Stimulated activated naive B cell treated with anti-CD40 and anti-IgM and Interleukin-4, amounts not matched to agents 10 μg/mL and 1 μg/mL and 100 μg/mL, for 72 hours (primary cell): ENCODE measurements at regions not wholly inside any gene's neighbourhood (a gene's known extent, or its start where the extent isn't known, plus 50 kb on each side); places are given as distances from the start of the nearest gene placed in this dataset.

Source experiments
- ATAC-seq, 2 donors: fragments of 150-1000 bp; cut with Tn5 transposase; replicated peaks; 2 replicates each; pipeline ENCODE4 v1.10.0; 2021; ENCODE audit warnings: moderate library complexity in 1 of 2
- DNase-seq: peaks from one replicate; pipeline ENCODE4 v3.0.0; 2021
- H3K27ac Mint-ChIP-seq: one replicate; pipeline ENCODE4 v1.8.0; 2022; ENCODE audit warnings: mild to moderate bottlenecking, mixed read lengths
- H3K27me3 Mint-ChIP-seq, 2 donors: one replicate each; pipeline ENCODE4 v1.8.0; 2022; ENCODE audit warnings: mixed read lengths in 2 of 2
- H3K36me3 Mint-ChIP-seq, 2 donors: one replicate each; pipeline ENCODE4 v1.8.0; 2022; ENCODE audit warnings: mixed read lengths in 2 of 2, mild to moderate bottlenecking in 1 of 2
- H3K4me1 Mint-ChIP-seq, 2 donors: one replicate each; pipeline ENCODE4 v1.8.0; 2022; ENCODE audit warnings: mixed read lengths in 2 of 2, mild to moderate bottlenecking in 1 of 2
- H3K4me3 Mint-ChIP-seq, 2 donors: one replicate each; pipeline ENCODE4 v1.8.0; 2022; ENCODE audit warnings: mild to moderate bottlenecking in 2 of 2, mixed read lengths in 2 of 2, moderate library complexity in 1 of 2
- H3K9me3 Mint-ChIP-seq, 2 donors: one replicate each; pipeline ENCODE4 v1.8.0; 2022; ENCODE audit warnings: mixed read lengths in 2 of 2, mild to moderate bottlenecking in 1 of 2

DNA sequence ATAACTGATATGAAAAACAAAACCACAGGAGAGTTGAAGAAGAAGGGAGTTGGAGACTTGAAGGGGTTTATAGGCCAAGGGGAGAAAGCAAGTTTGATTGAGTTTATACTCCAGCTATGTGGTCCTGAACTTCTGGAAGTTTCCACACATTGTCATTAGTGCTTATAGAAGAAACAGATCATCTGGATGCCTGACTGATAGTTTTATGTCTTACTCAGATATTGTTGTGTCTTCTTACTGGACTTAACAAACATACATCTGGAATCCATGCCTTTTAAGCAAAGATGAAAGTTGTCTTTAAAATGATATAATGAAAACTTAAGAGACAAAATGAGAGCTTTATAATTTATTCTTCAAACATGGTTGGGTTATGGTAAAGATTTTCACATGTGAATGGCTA is 101.3 kb upstream of the FZD8 start:
- H3K4me3 Mint-ChIP-seq: no peak overlapping the region
- no peaks in the 10 kb centered on the region for H3K4me1 Mint-ChIP-seq
- ATAC-seq (no peak), DNase-seq (no peak)
- peaks cover 4 to 6% of the 10 kb centered on the region in 2 donors for H3K27me3 Mint-ChIP-seq
- H3K36me3 Mint-ChIP-seq: no peaks in the 10 kb centered on the region
- no peak overlapping the region for H3K27ac Mint-ChIP-seq
- peaks cover 0 to 3% of the 10 kb centered on the region in 2 donors for H3K9me3 Mint-ChIP-seq

DNA sequence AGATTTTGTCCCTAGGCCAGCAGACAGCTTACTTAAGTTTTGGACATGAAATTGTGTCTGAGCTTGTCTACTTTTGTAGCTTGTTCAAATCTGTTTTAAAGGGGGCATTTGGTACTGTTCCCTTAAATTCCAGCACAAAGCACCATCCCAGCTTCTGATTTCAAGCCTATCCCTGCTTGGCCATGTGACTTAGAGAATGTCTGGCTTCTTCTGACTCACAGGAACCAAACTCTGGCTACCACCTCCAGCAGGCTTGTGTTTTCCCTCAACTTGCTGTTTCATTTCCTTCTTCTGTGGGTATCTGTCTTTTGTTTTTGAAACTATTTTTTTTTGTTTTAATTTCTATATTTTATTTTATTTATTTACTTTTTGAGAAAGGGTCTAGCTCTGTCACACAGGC is 97.9 kb upstream of the FZD8 start:
- ATAC-seq (no peak), DNase-seq (no peak)
- Mint-ChIP-seq H3K4me1 (no peaks in the 10 kb centered on the region), H3K27me3 (peaks cover 1 to 6% of the 10 kb centered on the region in 2 donors), H3K36me3 (no peaks in the 10 kb centered on the region), H3K9me3 (peaks cover 0 to 7% of the 10 kb centered on the region in 2 donors), H3K4me3 (no peak overlapping the region), H3K27ac (no peak overlapping the region)

DNA sequence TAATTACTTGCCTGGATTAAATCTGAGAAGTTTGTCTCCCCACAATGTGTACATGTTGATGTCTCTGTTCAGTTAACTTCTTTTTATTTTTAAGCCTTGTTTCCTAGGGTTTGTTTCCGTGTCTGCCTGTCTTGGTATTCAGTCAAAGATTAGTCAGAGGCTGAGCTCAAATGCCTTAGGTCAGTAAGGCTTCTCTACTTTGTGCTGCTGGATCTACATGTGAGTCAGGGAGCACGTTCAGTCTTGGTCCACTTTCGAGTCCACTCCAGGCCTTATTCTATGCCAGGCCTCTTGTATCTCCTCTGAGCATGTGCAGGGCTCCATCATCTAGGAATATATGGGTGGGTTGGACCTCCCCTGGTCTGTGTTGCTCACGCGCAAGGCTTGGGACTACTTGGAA is 93.3 kb upstream of the FZD8 start:
- peaks cover 0 to 6% of the 10 kb centered on the region in 2 donors for H3K27me3 Mint-ChIP-seq
- DNase-seq: no peak
- peaks cover 0 to 10% of the 10 kb centered on the region in 2 donors for H3K9me3 Mint-ChIP-seq
- no peak overlapping the region for H3K27ac Mint-ChIP-seq
- H3K36me3 Mint-ChIP-seq: no peaks in the 10 kb centered on the region
- ATAC-seq: no peak
- H3K4me1 Mint-ChIP-seq: no peaks in the 10 kb centered on the region
- H3K4me3 Mint-ChIP-seq: no peak overlapping the region

DNA sequence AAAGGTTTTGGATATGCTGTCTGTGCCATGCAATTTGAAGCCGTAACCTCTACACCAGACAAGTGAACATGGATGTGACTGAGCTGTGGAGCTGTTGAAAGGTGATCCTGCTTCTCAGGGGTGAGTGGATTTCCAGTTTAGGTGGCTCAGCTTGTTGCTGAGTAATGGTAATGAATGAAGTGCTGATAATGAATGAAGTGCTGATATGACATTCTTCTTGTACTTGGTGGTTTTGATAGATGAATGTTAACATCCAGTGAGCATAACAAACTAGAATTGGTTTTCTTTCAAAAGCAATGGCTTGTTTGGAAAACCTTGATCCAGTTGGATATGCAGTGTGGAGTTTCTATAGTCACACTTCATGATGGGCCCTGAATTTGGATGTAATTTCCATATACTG is 89.7 kb upstream of the FZD8 start:
- no peak overlapping the region for H3K27ac Mint-ChIP-seq
- peaks cover 0 to 7% of the 10 kb centered on the region in 2 donors for H3K9me3 Mint-ChIP-seq
- no peak overlapping the region for H3K4me3 Mint-ChIP-seq
- DNase-seq (no peak), ATAC-seq (no peak)
- no peaks in the 10 kb centered on the region for H3K4me1 Mint-ChIP-seq
- H3K27me3 Mint-ChIP-seq: no peaks in the 10 kb centered on the region
- no peaks in the 10 kb centered on the region for H3K36me3 Mint-ChIP-seq

DNA sequence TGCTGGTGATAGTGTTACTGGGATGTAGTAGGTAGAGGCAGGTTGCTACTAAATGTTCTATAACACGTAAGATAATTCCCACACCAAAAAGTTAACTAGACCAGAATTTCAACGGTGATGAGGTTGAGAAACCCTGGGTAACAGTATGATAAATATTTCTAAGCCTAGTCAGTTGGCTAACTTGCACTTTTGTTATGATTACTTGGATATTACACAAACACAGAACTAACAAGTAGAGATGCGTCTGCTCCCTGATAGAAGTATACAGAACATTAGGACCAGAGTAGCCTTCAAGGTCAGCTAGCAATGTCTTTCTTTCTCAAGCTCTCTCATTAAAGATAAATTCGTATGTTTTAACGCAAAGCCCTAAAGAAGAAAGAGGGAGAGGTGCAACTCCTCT is 86.2 kb upstream of the FZD8 start:
- DNase-seq (no peak), ATAC-seq (no peak)
- Mint-ChIP-seq H3K27me3 (no peaks in the 10 kb centered on the region), H3K4me1 (no peaks in the 10 kb centered on the region), H3K36me3 (no peaks in the 10 kb centered on the region), H3K9me3 (peaks cover 0 to 4% of the 10 kb centered on the region in 2 donors), H3K4me3 (no peak overlapping the region), H3K27ac (no peak overlapping the region)

DNA sequence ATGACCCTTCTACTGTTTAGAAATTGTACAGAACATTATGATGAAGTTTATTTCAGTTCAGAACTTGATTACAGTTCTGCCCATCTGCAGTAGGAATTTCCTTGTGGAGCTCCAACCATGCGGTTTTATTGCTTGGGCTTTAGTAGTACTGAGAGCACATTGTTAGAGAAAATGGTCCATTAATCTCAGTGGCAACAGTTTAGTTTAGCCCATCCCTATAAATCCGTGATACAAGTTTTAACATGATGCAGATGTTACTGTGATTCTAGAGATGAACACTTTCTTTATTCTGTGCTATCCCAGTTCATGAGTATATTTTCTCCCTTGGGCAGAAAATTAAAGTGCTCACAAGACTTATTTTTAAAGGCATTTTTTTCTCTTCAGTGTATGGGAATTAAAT is 84.8 kb upstream of the FZD8 start:
- H3K27ac Mint-ChIP-seq: no peak overlapping the region
- peaks cover 0 to 5% of the 10 kb centered on the region in 2 donors for H3K9me3 Mint-ChIP-seq
- no peaks in the 10 kb centered on the region for H3K4me1 Mint-ChIP-seq
- DNase-seq: no peak
- H3K36me3 Mint-ChIP-seq: no peaks in the 10 kb centered on the region
- no peak overlapping the region for H3K4me3 Mint-ChIP-seq
- H3K27me3 Mint-ChIP-seq: no peaks in the 10 kb centered on the region
- ATAC-seq: no peak

DNA sequence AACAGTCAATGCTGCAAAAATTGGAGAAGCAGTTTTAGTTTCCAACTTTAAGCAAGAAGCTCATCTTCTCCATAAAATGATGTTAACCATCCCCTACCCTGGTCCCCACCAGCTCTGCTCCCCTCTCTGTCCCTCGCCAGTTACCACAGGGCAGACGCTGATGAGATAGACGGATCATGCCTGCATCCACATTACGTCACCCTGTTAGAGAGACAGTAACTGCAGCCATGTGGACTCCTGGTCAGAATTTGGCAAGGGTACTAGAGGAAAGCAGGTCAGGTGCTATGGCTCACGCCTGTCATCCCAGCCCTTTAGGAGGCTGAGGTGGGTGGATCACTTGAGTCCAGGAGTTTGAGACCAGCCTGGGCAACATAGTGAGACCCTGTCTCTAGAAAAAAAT is 81.9 kb upstream of the FZD8 start:
- Mint-ChIP-seq H3K36me3 (no peaks in the 10 kb centered on the region), H3K4me3 (no peak overlapping the region), H3K27ac (no peak overlapping the region), H3K9me3 (peaks cover 0 to 1% of the 10 kb centered on the region in 2 donors), H3K27me3 (no peaks in the 10 kb centered on the region), H3K4me1 (no peaks in the 10 kb centered on the region)
- no peak for DNase-seq
- ATAC-seq: no peak

DNA sequence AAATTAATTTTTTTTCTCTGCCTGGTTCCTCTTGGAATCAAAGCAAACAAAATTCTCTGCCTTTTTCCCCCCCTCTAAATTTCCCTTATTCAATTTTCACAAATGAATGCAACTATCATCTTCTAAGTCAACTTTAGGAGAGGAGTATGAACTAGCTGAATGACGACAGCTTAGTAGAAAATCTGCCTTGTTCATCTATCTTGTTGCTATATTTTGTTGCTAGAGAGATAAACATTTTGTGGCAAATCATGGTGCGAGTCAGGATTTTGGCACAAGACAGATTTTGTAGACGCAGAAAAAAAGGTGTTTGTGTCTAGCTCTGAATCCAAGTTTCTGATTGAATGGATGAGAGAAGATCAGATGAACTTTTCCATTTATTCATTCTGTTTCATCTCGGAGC is 81.0 kb upstream of the FZD8 start:
- no peak overlapping the region for H3K4me3 Mint-ChIP-seq
- DNase-seq: no peak
- no peaks in the 10 kb centered on the region for H3K27me3 Mint-ChIP-seq
- peaks cover 0 to 1% of the 10 kb centered on the region in 2 donors for H3K9me3 Mint-ChIP-seq
- H3K4me1 Mint-ChIP-seq: no peaks in the 10 kb centered on the region
- no peak for ATAC-seq
- no peak overlapping the region for H3K27ac Mint-ChIP-seq
- no peaks in the 10 kb centered on the region for H3K36me3 Mint-ChIP-seq

DNA sequence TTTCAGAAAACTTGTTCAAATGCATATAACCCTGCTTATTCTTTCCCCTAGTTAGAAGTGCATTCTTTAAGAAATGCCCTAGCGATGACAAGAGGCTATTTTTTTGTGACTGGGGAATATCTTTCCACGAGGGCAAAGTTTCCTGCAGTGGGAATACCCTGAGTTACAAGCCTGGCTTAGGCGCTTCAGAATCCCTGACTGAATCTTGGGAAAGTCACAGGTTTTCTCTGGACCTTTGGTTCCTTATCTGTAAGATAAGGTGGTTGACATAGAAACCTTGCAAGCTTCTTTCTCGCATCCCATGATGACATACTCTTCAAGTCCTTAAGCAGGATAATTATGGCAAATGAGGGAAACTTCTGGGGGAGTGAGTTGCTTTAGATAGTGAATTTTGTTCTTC is 80.5 kb upstream of the FZD8 start:
- no peak for ATAC-seq
- Mint-ChIP-seq H3K4me1 (no peaks in the 10 kb centered on the region), H3K27me3 (no peaks in the 10 kb centered on the region), H3K27ac (no peak overlapping the region), H3K36me3 (no peaks in the 10 kb centered on the region), H3K4me3 (no peak overlapping the region), H3K9me3 (peaks cover 0 to 1% of the 10 kb centered on the region in 2 donors)
- no peak for DNase-seq

DNA sequence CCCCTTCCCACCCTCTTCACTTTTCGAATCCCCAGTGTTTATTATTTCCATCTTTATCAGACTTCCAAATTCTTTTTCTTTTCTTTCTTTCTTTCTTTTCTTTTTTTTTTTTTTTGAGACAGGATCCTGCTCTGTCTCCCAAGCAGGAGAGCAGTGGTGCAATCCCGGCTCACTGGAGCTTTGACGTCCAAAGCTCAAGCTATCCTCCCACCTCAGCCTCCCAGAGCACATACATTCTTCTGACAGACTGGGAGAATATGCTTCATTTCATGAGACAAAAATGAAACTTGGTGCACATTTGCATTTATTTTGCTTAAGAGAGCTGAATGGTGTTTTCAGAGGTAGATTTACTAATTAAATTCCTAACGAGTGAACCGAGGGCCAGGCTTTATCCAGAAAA is 80.1 kb upstream of the FZD8 start:
- Mint-ChIP-seq H3K27ac (no peak overlapping the region), H3K9me3 (peaks cover 0 to 1% of the 10 kb centered on the region in 2 donors), H3K4me1 (no peaks in the 10 kb centered on the region), H3K4me3 (no peak overlapping the region), H3K36me3 (no peaks in the 10 kb centered on the region), H3K27me3 (no peaks in the 10 kb centered on the region)
- ATAC-seq (no peak), DNase-seq (no peak)

DNA sequence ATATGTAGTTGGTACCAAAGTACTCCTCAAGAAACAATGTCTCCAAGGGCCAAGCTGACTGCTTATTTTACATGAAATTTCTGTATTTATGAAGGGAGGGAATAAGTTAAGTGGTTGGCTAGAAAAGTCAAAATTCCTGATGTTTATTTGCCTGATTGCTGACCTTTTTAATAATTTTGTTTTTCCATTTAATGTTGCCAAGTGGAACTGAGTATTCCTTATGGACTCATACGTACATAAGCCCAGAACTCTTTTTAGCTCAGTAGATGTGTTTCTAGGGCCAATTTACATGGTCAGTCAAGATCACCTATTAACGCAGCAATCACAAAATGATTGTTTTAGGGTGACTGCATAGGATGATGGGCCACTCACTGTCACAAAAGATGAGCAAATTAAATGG is 78.3 kb upstream of the FZD8 start:
- no peaks in the 10 kb centered on the region for H3K27me3 Mint-ChIP-seq
- H3K9me3 Mint-ChIP-seq: peaks cover 0 to 4% of the 10 kb centered on the region in 2 donors
- H3K36me3 Mint-ChIP-seq: no peaks in the 10 kb centered on the region
- no peak for DNase-seq
- H3K4me3 Mint-ChIP-seq: no peak overlapping the region
- H3K4me1 Mint-ChIP-seq: no peaks in the 10 kb centered on the region
- ATAC-seq: no peak
- H3K27ac Mint-ChIP-seq: no peak overlapping the region

DNA sequence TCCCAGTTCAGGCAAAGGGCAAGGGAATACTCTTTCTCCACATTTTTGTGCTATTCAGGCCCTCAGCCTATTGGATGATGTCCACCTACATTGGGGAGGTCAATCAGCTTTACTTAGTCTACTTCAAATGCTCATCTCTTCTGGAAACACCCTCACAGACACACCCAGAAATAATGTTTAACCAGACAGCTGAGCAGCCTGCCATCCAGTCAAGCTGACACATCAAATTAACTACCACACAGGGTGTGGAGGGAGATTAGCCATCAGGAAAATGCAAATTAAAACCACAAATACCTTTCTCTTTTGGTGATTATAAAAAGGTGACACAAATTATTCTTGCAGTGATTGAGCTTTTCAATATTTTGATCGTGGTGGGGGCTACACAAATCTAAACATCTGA is 74.7 kb upstream of the FZD8 start:
- Mint-ChIP-seq H3K9me3 (peaks cover 0 to 2% of the 10 kb centered on the region in 2 donors), H3K4me1 (no peaks in the 10 kb centered on the region), H3K27me3 (peaks cover 3 to 5% of the 10 kb centered on the region in 2 donors), H3K36me3 (no peaks in the 10 kb centered on the region), H3K27ac (no peak overlapping the region), H3K4me3 (no peak overlapping the region)
- no peak for DNase-seq
- ATAC-seq: no peak

DNA sequence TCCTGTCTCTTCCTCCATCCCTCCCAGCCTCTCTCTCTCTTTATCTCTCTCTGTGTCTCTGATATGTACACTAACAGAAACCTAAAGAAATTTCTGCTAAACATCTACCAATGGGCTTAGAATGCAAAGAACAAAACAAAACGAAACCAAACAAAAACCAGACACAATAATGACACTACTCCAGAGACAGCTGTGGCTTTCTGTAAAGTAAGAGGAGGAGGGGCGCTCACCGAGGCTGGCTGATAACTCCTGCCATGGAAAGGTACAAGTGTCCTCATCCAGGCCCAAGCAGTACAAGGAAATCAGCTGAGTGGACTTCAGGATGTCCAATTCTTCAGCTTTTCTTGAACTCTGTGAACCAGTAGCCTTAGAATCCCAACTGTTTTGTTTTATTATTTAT is 70.4 kb upstream of the FZD8 start:
- no peaks in the 10 kb centered on the region for H3K4me1 Mint-ChIP-seq
- H3K27me3 Mint-ChIP-seq: peaks cover 12 to 19% of the 10 kb centered on the region in 2 donors
- no peak for ATAC-seq
- H3K27ac Mint-ChIP-seq: no peak overlapping the region
- no peak overlapping the region for H3K4me3 Mint-ChIP-seq
- DNase-seq: no peak
- H3K9me3 Mint-ChIP-seq: peaks cover 4% of the 10 kb centered on the region in 2 donors
- no peaks in the 10 kb centered on the region for H3K36me3 Mint-ChIP-seq

DNA sequence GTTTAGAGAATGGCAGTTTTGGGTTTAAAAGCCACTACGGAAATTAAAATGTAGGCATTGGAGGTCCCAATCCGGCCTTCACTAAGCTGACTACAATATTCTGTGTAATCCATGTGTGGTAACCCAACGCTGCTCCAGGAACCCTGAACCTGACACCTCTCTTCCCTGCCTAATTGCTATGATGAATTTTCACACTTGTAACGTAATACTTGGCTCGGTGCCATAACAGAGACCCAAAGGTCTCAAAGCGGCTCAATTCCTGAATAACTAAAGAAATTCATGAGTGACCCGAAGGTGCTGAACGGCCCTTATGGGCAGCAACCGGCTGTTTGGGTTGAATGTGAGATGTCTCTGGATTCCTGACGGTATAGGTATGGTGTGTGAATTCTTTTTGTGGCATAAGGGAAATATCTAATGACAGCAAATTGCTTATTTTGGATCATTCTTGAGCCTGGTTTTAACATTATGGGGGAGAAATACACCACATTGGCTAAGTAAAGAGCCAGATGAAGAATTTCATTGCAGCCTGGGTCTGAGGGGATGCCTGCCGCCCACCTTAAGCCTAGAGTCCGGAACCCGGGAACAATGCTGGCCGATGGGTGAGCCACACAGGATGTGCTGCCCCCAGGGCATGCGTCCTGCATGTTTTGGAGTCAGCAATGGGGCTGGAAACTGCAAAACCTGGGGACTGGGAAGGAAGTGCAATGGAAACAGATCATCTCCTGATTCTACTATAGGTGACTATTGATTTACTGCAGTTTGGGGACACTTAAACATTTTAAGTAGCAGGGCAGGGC is 69.7 kb upstream of the FZD8 start:
- peaks cover 5 to 8% of the 10 kb centered on the region in 2 donors for H3K9me3 Mint-ChIP-seq
- no peak overlapping the region for H3K27ac Mint-ChIP-seq
- no peak for ATAC-seq
- no peak for DNase-seq
- H3K4me3 Mint-ChIP-seq: no peak overlapping the region
- no peaks in the 10 kb centered on the region for H3K36me3 Mint-ChIP-seq
- no peaks in the 10 kb centered on the region for H3K4me1 Mint-ChIP-seq
- peaks cover 12 to 19% of the 10 kb centered on the region in 2 donors for H3K27me3 Mint-ChIP-seq

DNA sequence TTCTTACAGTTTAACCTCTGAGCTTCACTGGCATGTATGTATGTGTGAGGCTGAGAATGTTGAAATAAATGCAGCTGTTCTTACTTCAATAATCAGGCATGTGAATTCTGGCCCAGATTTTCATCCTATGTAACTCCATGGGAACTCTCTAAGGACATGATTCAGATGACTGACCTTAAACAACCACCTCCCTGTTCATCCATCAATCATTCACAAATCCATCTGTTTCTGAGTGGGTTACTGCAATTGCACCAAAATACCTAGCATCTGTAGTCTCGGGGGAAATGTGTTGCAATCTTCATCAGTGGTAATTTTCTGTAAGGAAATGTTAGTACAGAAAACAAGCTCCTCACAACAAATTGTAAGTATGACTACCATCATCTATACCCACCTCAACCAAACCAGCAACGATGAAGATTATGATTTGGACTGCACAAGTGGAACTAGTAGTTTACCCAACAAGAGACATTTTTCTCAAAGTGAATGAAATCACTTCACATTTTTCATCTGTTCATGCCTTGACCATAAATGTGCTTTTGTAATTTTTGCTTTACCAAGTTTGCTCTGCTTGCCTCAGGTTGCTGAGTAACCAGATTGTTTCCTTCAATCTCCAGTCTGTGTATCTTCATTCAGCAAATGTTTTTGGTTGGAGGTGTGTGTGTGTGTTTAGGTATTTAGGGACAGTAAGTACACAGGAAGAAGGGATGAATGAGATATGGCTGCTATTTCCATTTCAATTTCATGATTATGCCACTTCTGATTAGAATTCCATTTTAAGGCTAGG is 65.7 kb upstream of the FZD8 start:
- ATAC-seq: no peak
- no peaks in the 10 kb centered on the region for H3K36me3 Mint-ChIP-seq
- DNase-seq: no peak
- H3K4me3 Mint-ChIP-seq: no peak overlapping the region
- peaks cover 3 to 9% of the 10 kb centered on the region in 2 donors for H3K9me3 Mint-ChIP-seq
- peaks cover 12 to 19% of the 10 kb centered on the region in 2 donors for H3K27me3 Mint-ChIP-seq
- no peaks in the 10 kb centered on the region for H3K4me1 Mint-ChIP-seq
- no peak overlapping the region for H3K27ac Mint-ChIP-seq
